HL-60 (cell line): ENCODE measurements at regions not wholly inside any gene's neighbourhood (a gene's known extent, or its start where the extent isn't known, plus 50 kb on each side); places are given as distances from the start of the nearest gene placed in this dataset.

Experiments
- DNase-seq, 2 experiments: peaks; one replicate each; pipeline ENCODE4 v3.0.0-alpha.2; 2010 to 2020; ENCODE audit warnings: low read depth in 1 of 2, low spot score in 1 of 2
- H3K27ac ChIP-seq: fragments of 250-450 bp; sonication (Bioruptor Pico); replicated peaks from 2 replicates; pipeline ENCODE4 v1.5.1; 2020; ENCODE audit warnings: mild to moderate bottlenecking, moderate library complexity
- H3K27me3 ChIP-seq: fragments of 250-450 bp; sonication (Bioruptor Pico); 2 replicates; pipeline ENCODE4 v1.5.1; 2021; ENCODE audit warnings: mild to moderate bottlenecking, moderate library complexity; ENCODE audit not compliant: insufficient read depth, poor library complexity, severe bottlenecking
- H3K4me3 ChIP-seq: replicated peaks from 2 replicates; pipeline ENCODE4 v1.5.1; 2011; ENCODE audit warnings: mild to moderate bottlenecking, control low read depth, low read length; ENCODE audit not compliant: insufficient read depth
- CTCF ChIP-seq: IDR thresholded peaks from one replicate; pipeline ENCODE4 v1.5.1; 2011; ENCODE audit warnings: low read length, control low read depth, inconsistent platforms; ENCODE audit not compliant: insufficient read depth
- GABPA ChIP-seq: IDR thresholded peaks from 2 replicates; pipeline ENCODE4 v1.6.1; 2012; ENCODE audit warnings: low read depth
- POLR2AphosphoS5 ChIP-seq: IDR thresholded peaks from 2 replicates; pipeline ENCODE4 v1.6.1; 2012; ENCODE audit warnings: low read depth
- REST ChIP-seq: IDR thresholded peaks from 2 replicates; pipeline ENCODE4 v1.6.1; 2012; ENCODE audit warnings: low read depth; ENCODE audit not compliant: insufficient replicate concordance
- SPI1 ChIP-seq: IDR thresholded peaks from 2 replicates; pipeline ENCODE4 v1.6.1; 2012; ENCODE audit warnings: low read depth, mild to moderate bottlenecking, borderline replicate concordance

- TF ChIP-seq SPI1 (no peak), GABPA (no peak), CTCF (no peak), REST (no peak), POLR2AphosphoS5 (no peak)
- DNase-seq = no peak
- no peak overlapping the region for H3K4me3 ChIP-seq
- H3K27me3 ChIP-seq = no peaks in the 10 kb centered on the region
- no peak overlapping the region for H3K27ac ChIP-seq
Observed at GRCh38 chr1:101507547-101507971, 270.7 kb downstream of the S1PR1 start.

- no peak overlapping the region for H3K27ac ChIP-seq
- TF ChIP-seq GABPA (no peak), POLR2AphosphoS5 (no peak), REST (no peak), SPI1 (no peak), CTCF (no peak)
- H3K4me3 ChIP-seq = no peak overlapping the region
- no peaks in the 10 kb centered on the region for H3K27me3 ChIP-seq
- no peak for DNase-seq
Observed at GRCh38 chr1:101508913-101509312, 272.1 kb downstream of the S1PR1 start.

- DNase-seq = no peak
- no peak overlapping the region for H3K4me3 ChIP-seq
- no peak overlapping the region for H3K27ac ChIP-seq
- TF ChIP-seq GABPA (no peak), REST (no peak), SPI1 (no peak), CTCF (no peak), POLR2AphosphoS5 (no peak)
- no peaks in the 10 kb centered on the region for H3K27me3 ChIP-seq
Observed at GRCh38 chr1:101509370-101509769, 272.6 kb downstream of the S1PR1 start.
